ENCODE measurements at regions not wholly inside any gene's neighbourhood (a gene's known extent, or its start where the extent isn't known, plus 50 kb on each side); places are given as distances from the start of the nearest gene placed in this dataset.
"Not testable (repeated sequence)": the region's sequence is repeated elsewhere in the genome, so short reads cannot be mapped to it uniquely, and the experiment has no call there.

GRCh38 chr7:149669121-149669818, 104.1 kb downstream of the ZNF467 start:
- H4K20me1 ChIP-seq (ENCODE audit: insufficient read depth) = no peaks in the 10 kb centered on the region
- H3K9ac ChIP-seq = no peak overlapping the region
- H2AFZ ChIP-seq (ENCODE audit: low read depth) = no peak overlapping the region
- no peak overlapping the region for H3K27ac ChIP-seq
- no peaks in the 10 kb centered on the region for H3K36me3 ChIP-seq (ENCODE audit: insufficient read depth)
- no peaks in the 10 kb centered on the region for H3K4me1 ChIP-seq (ENCODE audit: low read depth, poor library complexity, severe bottlenecking)
- no peak overlapping the region for H3K4me2 ChIP-seq
- no peaks in the 10 kb centered on the region for H3K79me2 ChIP-seq (ENCODE audit: insufficient read depth, low read depth)
- TF ChIP-seq CTCF (conservative IDR thresholded peaks at IDR 0.05; ENCODE audit: low read depth, low read length) = peak; percentile 54
- H3K27me3 ChIP-seq (ENCODE audit: insufficient read depth, low read depth) = no peaks in the 10 kb centered on the region
- H3K4me3 ChIP-seq (IDR thresholded peaks at IDR 0.05; ENCODE audit: insufficient read depth, low read depth, low read length) = no peak overlapping the region

- no peaks in the 10 kb centered on the region for H3K79me2 ChIP-seq (ENCODE audit: insufficient read depth, low read depth)
- no peak overlapping the region for H3K9ac ChIP-seq
- no peak overlapping the region for H3K4me3 ChIP-seq (IDR thresholded peaks at IDR 0.05; ENCODE audit: insufficient read depth, low read depth, low read length)
- no peaks in the 10 kb centered on the region for H3K4me1 ChIP-seq (ENCODE audit: low read depth, poor library complexity, severe bottlenecking)
- no peak for TF ChIP-seq CTCF (conservative IDR thresholded peaks at IDR 0.05; ENCODE audit: low read depth, low read length)
- no peaks in the 10 kb centered on the region for H4K20me1 ChIP-seq (ENCODE audit: insufficient read depth)
- H3K27me3 ChIP-seq (ENCODE audit: insufficient read depth, low read depth) = no peaks in the 10 kb centered on the region
- no peak overlapping the region for H3K4me2 ChIP-seq
- no peaks in the 10 kb centered on the region for H3K36me3 ChIP-seq (ENCODE audit: insufficient read depth)
- no peak overlapping the region for H3K27ac ChIP-seq
- H2AFZ ChIP-seq (ENCODE audit: low read depth) = no peak overlapping the region
These were observed 106.9 kb downstream of the ZNF467 start for GRCh38 chr7:149666360-149666945.

GRCh38 chr7:149665618-149666017, 107.8 kb downstream of the ZNF467 start:
- not testable (repeated sequence) for H3K9ac ChIP-seq; H4K20me1 ChIP-seq (ENCODE audit: insufficient read depth); H2AFZ ChIP-seq (ENCODE audit: low read depth); H3K4me1 ChIP-seq (ENCODE audit: low read depth, poor library complexity, severe bottlenecking); H3K27me3 ChIP-seq (ENCODE audit: insufficient read depth, low read depth); H3K4me3 ChIP-seq (IDR thresholded peaks at IDR 0.05; ENCODE audit: insufficient read depth, low read depth, low read length); H3K36me3 ChIP-seq (ENCODE audit: insufficient read depth); H3K79me2 ChIP-seq (ENCODE audit: insufficient read depth, low read depth); H3K4me2 ChIP-seq; H3K27ac ChIP-seq

GRCh38 chr7:149664666-149665065, 108.7 kb downstream of the ZNF467 start:
- H3K27ac ChIP-seq = no peak overlapping the region
- H4K20me1 ChIP-seq (ENCODE audit: insufficient read depth) = no peaks in the 10 kb centered on the region
- H3K4me1 ChIP-seq (ENCODE audit: low read depth, poor library complexity, severe bottlenecking) = no peaks in the 10 kb centered on the region
- no peak overlapping the region for H2AFZ ChIP-seq (ENCODE audit: low read depth)
- H3K79me2 ChIP-seq (ENCODE audit: insufficient read depth, low read depth) = no peaks in the 10 kb centered on the region
- no peaks in the 10 kb centered on the region for H3K36me3 ChIP-seq (ENCODE audit: insufficient read depth)
- TF ChIP-seq CTCF (conservative IDR thresholded peaks at IDR 0.05; ENCODE audit: low read depth, low read length) = no peak
- H3K9ac ChIP-seq = no peak overlapping the region
- H3K4me3 ChIP-seq (IDR thresholded peaks at IDR 0.05; ENCODE audit: insufficient read depth, low read depth, low read length) = no peak overlapping the region
- H3K27me3 ChIP-seq (ENCODE audit: insufficient read depth, low read depth) = no peaks in the 10 kb centered on the region
- no peak overlapping the region for H3K4me2 ChIP-seq

GRCh38 chr7:149664176-149664575, 109.2 kb downstream of the ZNF467 start:
- Histone ChIP-seq H4K20me1 (ENCODE audit: insufficient read depth) (no peaks in the 10 kb centered on the region), H3K4me1 (ENCODE audit: low read depth, poor library complexity, severe bottlenecking) (no peaks in the 10 kb centered on the region), H3K27ac (no peak overlapping the region), H3K36me3 (ENCODE audit: insufficient read depth) (no peaks in the 10 kb centered on the region), H3K27me3 (ENCODE audit: insufficient read depth, low read depth) (no peaks in the 10 kb centered on the region), H3K4me3 (IDR thresholded peaks at IDR 0.05; ENCODE audit: insufficient read depth, low read depth, low read length) (no peak overlapping the region), H2AFZ (ENCODE audit: low read depth) (no peak overlapping the region), H3K9ac (no peak overlapping the region), H3K4me2 (no peak overlapping the region), H3K79me2 (ENCODE audit: insufficient read depth, low read depth) (no peaks in the 10 kb centered on the region)
- TF ChIP-seq CTCF (conservative IDR thresholded peaks at IDR 0.05; ENCODE audit: low read depth, low read length) = no peak
